GM12892 (cell line): ENCODE measurements at regions not wholly inside any gene's neighbourhood (a gene's known extent, or its start where the extent isn't known, plus 50 kb on each side); places are given as distances from the start of the nearest gene placed in this dataset.

ENCODE experiments used
- DNase-seq: peaks from one replicate; pipeline ENCODE4 v3.0.0; 2011; ENCODE audit not compliant: insufficient read length
- FAIRE-seq: peaks from 2 replicates; lab custom pipeline; 2011; peaks lifted over from hg19 to GRCh38; lab: Jason Lieb, UNC
- POLR2A ChIP-seq: IDR thresholded peaks from 2 replicates; pipeline ENCODE4 v1.6.1; 2011; ENCODE audit warnings: low read depth, low read length, control low read depth
- POLR2AphosphoS5 ChIP-seq: IDR thresholded peaks from 2 replicates; pipeline ENCODE4 v1.6.1; 2011; ENCODE audit warnings: low read depth, low read length, control low read depth
- TAF1 ChIP-seq: IDR thresholded peaks from 2 replicates; pipeline ENCODE4 v1.6.1; 2011; ENCODE audit warnings: low read depth, mild to moderate bottlenecking, control low read depth, low read length, borderline replicate concordance

- DNase-seq, result no peak
- TF ChIP-seq TAF1, result no peak
- no peak for FAIRE-seq
These were observed 53.5 kb upstream of the FAM9B start for GRCh38 chrX:9087271-9088040.

GRCh38 chrX:9088896-9089295 is 55.0 kb upstream of the FAM9B start:
- TF ChIP-seq POLR2AphosphoS5 (no peak), TAF1 (no peak)
- no peak for DNase-seq
- FAIRE-seq, result no peak

- FAIRE-seq (no peak), DNase-seq (no peak)
- TF ChIP-seq TAF1 (no peak), POLR2AphosphoS5 (no peak), POLR2A (no peak)
These were observed 56.8 kb upstream of the FAM9B start for GRCh38 chrX:9090766-9091165.

GRCh38 chrX:9091258-9091657 is 57.3 kb upstream of the FAM9B start:
- no peak for TF ChIP-seq POLR2AphosphoS5
- no peak for TF ChIP-seq POLR2A
- TF ChIP-seq TAF1, result no peak
- FAIRE-seq, result peak; percentile 79

GRCh38 chrX:9102956-9103355 is 69.0 kb upstream of the FAM9B start:
- TF ChIP-seq TAF1 (no peak), POLR2A (no peak), POLR2AphosphoS5 (no peak)
- no peak for FAIRE-seq
- DNase-seq, result no peak

More at GRCh38 chrX:9091258-9091657, 57.3 kb upstream of the FAM9B start:
- no peak for DNase-seq

GRCh38 chrX:9108054-9108453 is 74.1 kb upstream of the FAM9B start:
- TF ChIP-seq POLR2A, result no peak
- TF ChIP-seq TAF1, result no peak
- TF ChIP-seq POLR2AphosphoS5, result no peak
- DNase-seq (no peak), FAIRE-seq (no peak)

- DNase-seq (no peak), FAIRE-seq (no peak)
- no peak for TF ChIP-seq POLR2AphosphoS5
- no peak for TF ChIP-seq TAF1
- no peak for TF ChIP-seq POLR2A
These were observed 76.9 kb upstream of the FAM9B start for GRCh38 chrX:9110808-9111207.

GRCh38 chrX:9114245-9114644 is 80.3 kb upstream of the FAM9B start:
- FAIRE-seq (no peak), DNase-seq (no peak)
- TF ChIP-seq POLR2AphosphoS5 (no peak), POLR2A (no peak), TAF1 (no peak)

GRCh38 chrX:9117851-9118250 is 83.9 kb upstream of the FAM9B start:
- FAIRE-seq (no peak), DNase-seq (no peak)
- TF ChIP-seq TAF1, result no peak
- no peak for TF ChIP-seq POLR2AphosphoS5
- no peak for TF ChIP-seq POLR2A

- TF ChIP-seq TAF1 (no peak), POLR2A (no peak), POLR2AphosphoS5 (no peak)
- FAIRE-seq, result no peak
- DNase-seq, result no peak
These were observed 88.8 kb upstream of the FAM9B start for GRCh38 chrX:9122519-9123245.

- TF ChIP-seq TAF1 (no peak), POLR2A (no peak), POLR2AphosphoS5 (no peak)
- FAIRE-seq (no peak), DNase-seq (no peak)
These were observed 94.1 kb upstream of the FAM9B start for GRCh38 chrX:9127986-9128385.

- FAIRE-seq (no peak), DNase-seq (no peak)
- TF ChIP-seq POLR2A, result no peak
- no peak for TF ChIP-seq TAF1
- TF ChIP-seq POLR2AphosphoS5, result no peak
These were observed 96.1 kb upstream of the FAM9B start for GRCh38 chrX:9130031-9130430.

GRCh38 chrX:9131066-9131465 is 97.1 kb upstream of the FAM9B start:
- DNase-seq (no peak), FAIRE-seq (no peak)
- TF ChIP-seq TAF1, result no peak
- TF ChIP-seq POLR2A, result no peak
- TF ChIP-seq POLR2AphosphoS5, result no peak
